OCI-LY7 (cell line): ENCODE measurements at regions not wholly inside any gene's neighbourhood (a gene's known extent, or its start where the extent isn't known, plus 50 kb on each side); places are given as distances from the start of the nearest gene placed in this dataset.

ENCODE experiments used
- BruUV-seq: library from RNA; stranded (reverse); fragments of 400-500 nt; replicated peaks from 2 replicates; lab custom pipeline; 2021; lab: Mats Ljungman, UMichigan
- CTCF ChIA-PET: fragments of 300-600 bp; sonication (Branson Sonifier 250); formaldehyde crosslinking; loops from one replicate; lab custom pipeline; 2022; ENCODE audit warnings: antibody characterized with exemption; ENCODE audit not compliant: unreplicated experiment; lab: Charles Lee
- POLR2A ChIA-PET: fragments of 300-600 bp; sonication (Branson Sonifier 250); formaldehyde crosslinking; loops from one replicate; lab custom pipeline; 2022; ENCODE audit warnings: antibody characterized with exemption; lab: Charles Lee
- DNase-seq: peaks from one replicate; pipeline ENCODE4 v3.0.0-alpha.2; 2015; ENCODE audit warnings: low spot score
- H2AFZ ChIP-seq: fragments of 200-600 bp; sonication (generic), shearing (Covaris generic); 2 replicates; pipeline ENCODE4 v1.6.1; 2014; ENCODE audit warnings: mild to moderate bottlenecking, antibody characterized with exemption, low read length, moderate library complexity
- H3K27ac ChIP-seq: fragments of 200-600 bp; sonication (generic); 2 replicates; pipeline ENCODE4 v1.5.1; 2014; ENCODE audit warnings: mixed run types, low read depth, mild to moderate bottlenecking, moderate library complexity, low read length, inconsistent platforms; ENCODE audit not compliant: poor library complexity, severe bottlenecking
- H3K36me3 ChIP-seq: fragments of 200-600 bp; sonication (generic); 2 replicates; pipeline ENCODE4 v1.6.1; 2014; ENCODE audit warnings: mild to moderate bottlenecking, antibody characterized with exemption, low read length, moderate library complexity, mixed read lengths; ENCODE audit not compliant: insufficient read depth
- H3K4me1 ChIP-seq: fragments of 200-600 bp; sonication (generic); 2 replicates; pipeline ENCODE4 v1.5.1; 2014; ENCODE audit warnings: mild to moderate bottlenecking, low read length; ENCODE audit not compliant: insufficient read depth, poor library complexity, severe bottlenecking
- H3K4me2 ChIP-seq: fragments of 200-600 bp; sonication (generic); 2 replicates; pipeline ENCODE4 v1.6.1; 2014; ENCODE audit warnings: mild to moderate bottlenecking, low read length
- H3K4me3 ChIP-seq: fragments of 200-600 bp; sonication (generic); 2 replicates; pipeline ENCODE4 v1.5.1; 2014; ENCODE audit warnings: mild to moderate bottlenecking, low read depth, low read length; ENCODE audit not compliant: poor library complexity, severe bottlenecking
- H3K79me2 ChIP-seq: fragments of 200-600 bp; sonication (generic); 2 replicates; pipeline ENCODE4 v1.6.1; 2016; ENCODE audit warnings: low read depth, mild to moderate bottlenecking, low read length, moderate library complexity, mixed read lengths; ENCODE audit not compliant: insufficient read depth
- H3K9me2 ChIP-seq: fragments of 200-600 bp; sonication (generic); 2 replicates; pipeline ENCODE4 v1.6.1; 2016; ENCODE audit warnings: mild to moderate bottlenecking, low read length, mixed read lengths; ENCODE audit not compliant: insufficient read depth
- H3K9me3 ChIP-seq: fragments of 200-600 bp; sonication (generic); 2 replicates; pipeline ENCODE4 v1.6.1; 2014; ENCODE audit warnings: mild to moderate bottlenecking, mixed run types, low read length, mixed read lengths
- H4K20me1 ChIP-seq: fragments of 200-600 bp; sonication (generic); 2 replicates; pipeline ENCODE4 v1.6.1; 2014; ENCODE audit warnings: mild to moderate bottlenecking, antibody characterized with exemption, low read length, moderate library complexity, mixed read lengths; ENCODE audit not compliant: insufficient read depth
- EZH2phosphoT487 ChIP-seq: fragments of 200-600 bp; sonication (generic); IDR thresholded peaks from 2 replicates; pipeline ENCODE4 v1.6.1; 2018; ENCODE audit warnings: low read depth, borderline replicate concordance, mild to moderate bottlenecking, mixed run types, antibody characterized with exemption, low read length, moderate library complexity, mixed read lengths
- intact Hi-C: fragments of 100-400 bp; cut with micrococcal nuclease; formaldehyde crosslinking; loops from one replicate; pipeline ENCODE4 v1.10.0; 2022; ENCODE audit not compliant: unreplicated experiment
- TF ChIP-seq, protein P1 (sequence below): fragments of 200-600 bp; sonication (generic); conservative IDR thresholded peaks from 2 replicates; pipeline ENCODE4 v1.5.1; 2014; ENCODE audit warnings: mild to moderate bottlenecking, antibody characterized with exemption, low read length, moderate library complexity, mixed read lengths

DNA sequence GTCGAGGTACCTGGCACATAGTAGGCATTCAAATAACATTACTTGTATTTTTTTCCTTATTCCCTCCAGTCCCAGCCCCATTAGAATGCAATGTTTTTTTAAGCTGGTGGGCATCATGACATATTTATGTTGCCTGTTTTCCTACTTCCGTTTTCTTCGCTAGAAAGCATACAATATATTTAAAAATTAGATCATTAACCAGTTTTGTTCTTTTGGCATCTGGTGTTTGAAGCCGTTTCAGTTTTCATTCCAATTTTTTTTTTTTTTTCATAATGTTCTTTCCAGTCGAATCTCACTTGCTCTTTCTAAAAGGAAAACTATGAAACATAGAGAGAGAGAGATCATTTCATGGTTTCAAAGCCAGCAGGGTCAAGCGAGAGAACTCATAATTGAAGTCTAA, 228.3 kb upstream of the C9orf72 start:
- Histone ChIP-seq H2AFZ (no peak overlapping the region), H3K4me3 (no peak overlapping the region), H3K4me2 (no peak overlapping the region), H3K27ac (no peak overlapping the region), H3K4me1 (no peaks in the 10 kb centered on the region), H3K9me2 (no peaks in the 10 kb centered on the region), H4K20me1 (no peaks in the 10 kb centered on the region), H3K36me3 (no peaks in the 10 kb centered on the region), H3K79me2 (no peaks in the 10 kb centered on the region), H3K9me3 (no peaks in the 10 kb centered on the region)
- no TSS peak for BruUV-seq
- intact Hi-C loops: no loop called here
- CTCF ChIA-PET: no interaction called here
- DNase-seq: no peak
- POLR2A ChIA-PET: interaction anchor here (0.6 kb wide), 1 partner anchor 497 kb away, joined by 4 read pairs; no protein-coding TSS in a partner anchor
- TF ChIP-seq, protein P1, sequence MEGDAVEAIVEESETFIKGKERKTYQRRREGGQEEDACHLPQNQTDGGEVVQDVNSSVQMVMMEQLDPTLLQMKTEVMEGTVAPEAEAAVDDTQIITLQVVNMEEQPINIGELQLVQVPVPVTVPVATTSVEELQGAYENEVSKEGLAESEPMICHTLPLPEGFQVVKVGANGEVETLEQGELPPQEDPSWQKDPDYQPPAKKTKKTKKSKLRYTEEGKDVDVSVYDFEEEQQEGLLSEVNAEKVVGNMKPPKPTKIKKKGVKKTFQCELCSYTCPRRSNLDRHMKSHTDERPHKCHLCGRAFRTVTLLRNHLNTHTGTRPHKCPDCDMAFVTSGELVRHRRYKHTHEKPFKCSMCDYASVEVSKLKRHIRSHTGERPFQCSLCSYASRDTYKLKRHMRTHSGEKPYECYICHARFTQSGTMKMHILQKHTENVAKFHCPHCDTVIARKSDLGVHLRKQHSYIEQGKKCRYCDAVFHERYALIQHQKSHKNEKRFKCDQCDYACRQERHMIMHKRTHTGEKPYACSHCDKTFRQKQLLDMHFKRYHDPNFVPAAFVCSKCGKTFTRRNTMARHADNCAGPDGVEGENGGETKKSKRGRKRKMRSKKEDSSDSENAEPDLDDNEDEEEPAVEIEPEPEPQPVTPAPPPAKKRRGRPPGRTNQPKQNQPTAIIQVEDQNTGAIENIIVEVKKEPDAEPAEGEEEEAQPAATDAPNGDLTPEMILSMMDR: no peak
- no peak for TF ChIP-seq EZH2phosphoT487

DNA sequence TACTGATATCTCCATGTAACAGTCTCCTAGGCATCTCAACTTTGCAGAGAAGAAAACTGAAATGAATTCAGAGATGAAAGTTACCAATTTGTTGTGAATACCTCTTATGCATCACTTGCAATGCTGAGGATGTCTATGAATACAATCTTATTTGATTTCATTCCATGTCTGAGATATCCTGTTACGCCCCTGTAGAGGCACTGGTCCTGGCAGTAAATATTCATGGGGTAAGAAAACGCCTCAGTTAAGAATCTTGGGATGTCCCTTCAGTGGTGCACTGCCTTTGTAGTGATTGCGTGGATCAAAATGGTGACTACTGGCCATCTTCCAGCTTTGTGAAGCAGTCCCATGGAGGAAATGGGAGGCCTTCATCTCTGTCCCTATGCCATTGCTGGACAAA, 229.1 kb upstream of the C9orf72 start:
- Histone ChIP-seq H3K4me2 (no peak overlapping the region), H3K27ac (no peak overlapping the region), H3K79me2 (no peaks in the 10 kb centered on the region), H3K9me3 (no peaks in the 10 kb centered on the region), H3K4me3 (no peak overlapping the region), H3K36me3 (no peaks in the 10 kb centered on the region), H2AFZ (no peak overlapping the region), H3K9me2 (no peaks in the 10 kb centered on the region), H3K4me1 (no peaks in the 10 kb centered on the region), H4K20me1 (no peaks in the 10 kb centered on the region)
- intact Hi-C loops: no loop called here
- no TSS peak for BruUV-seq
- DNase-seq: no peak
- ChIA-PET POLR2A (interaction anchor here (1.2 to 1.3 kb wide), 2 partner anchors 10 to 16 kb away, joined by 3 to 4 read pairs; no protein-coding TSS in a partner anchor), CTCF (no interaction called here)
- TF ChIP-seq, protein P1: no peak
- TF ChIP-seq EZH2phosphoT487: no peak

DNA sequence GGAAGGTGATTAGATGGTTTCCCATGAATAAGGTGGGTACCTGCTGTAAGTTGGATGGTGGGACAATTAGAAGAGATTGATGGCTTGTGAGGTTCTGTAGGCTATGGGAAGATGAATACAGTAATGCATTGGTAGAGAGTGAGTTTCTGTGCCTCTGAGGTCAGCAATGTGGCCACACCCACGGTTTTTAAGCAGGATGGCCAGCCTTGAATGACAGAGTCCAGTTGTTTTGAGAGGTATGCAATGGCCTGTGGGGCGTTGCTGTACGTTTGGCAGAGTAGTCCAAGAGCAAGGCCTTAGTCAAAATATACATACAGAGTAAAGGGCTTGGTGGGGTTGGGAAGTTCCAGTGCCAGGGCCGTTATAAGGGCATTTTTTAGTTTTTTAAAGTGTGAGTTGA, 235.6 kb upstream of the C9orf72 start:
- CTCF ChIA-PET: no interaction called here
- TF ChIP-seq, protein P1: no peak
- TF ChIP-seq EZH2phosphoT487: no peak
- POLR2A ChIA-PET: no interaction called here
- H4K20me1 ChIP-seq: no peaks in the 10 kb centered on the region
- H3K4me1 ChIP-seq: no peaks in the 10 kb centered on the region
- intact Hi-C loops: no loop called here
- BruUV-seq: no TSS peak
- H2AFZ ChIP-seq: no peak overlapping the region
- no peaks in the 10 kb centered on the region for H3K9me3 ChIP-seq
- H3K9me2 ChIP-seq: no peaks in the 10 kb centered on the region
- no peak overlapping the region for H3K4me3 ChIP-seq
- H3K27ac ChIP-seq: no peak overlapping the region
- no peaks in the 10 kb centered on the region for H3K36me3 ChIP-seq
- no peaks in the 10 kb centered on the region for H3K79me2 ChIP-seq
- DNase-seq: no peak
- H3K4me2 ChIP-seq: no peak overlapping the region
